DMS153 treated with DMSO at 0.1 percent for 48 hours (cell line): ENCODE measurements at regions not wholly inside any gene's neighbourhood (a gene's known extent, or its start where the extent isn't known, plus 50 kb on each side); places are given as distances from the start of the nearest gene placed in this dataset.
"Not testable (repeated sequence)": the region's sequence is repeated elsewhere in the genome, so short reads cannot be mapped to it uniquely, and the experiment has no call there.

ENCODE experiments used
- DNase-seq: peaks from one replicate; lab custom pipeline; 2025; ENCODE audit not compliant: unreplicated experiment; lab: John Stamatoyannopoulos, UW

- DNase-seq: no peak
Measured at GRCh38 chr3:74149466-74149865, 465.0 kb downstream of the CNTN3 start.

GRCh38 chr3:74145277-74145676 lies 469.2 kb downstream of the CNTN3 start:
- no peak for DNase-seq

DNA sequence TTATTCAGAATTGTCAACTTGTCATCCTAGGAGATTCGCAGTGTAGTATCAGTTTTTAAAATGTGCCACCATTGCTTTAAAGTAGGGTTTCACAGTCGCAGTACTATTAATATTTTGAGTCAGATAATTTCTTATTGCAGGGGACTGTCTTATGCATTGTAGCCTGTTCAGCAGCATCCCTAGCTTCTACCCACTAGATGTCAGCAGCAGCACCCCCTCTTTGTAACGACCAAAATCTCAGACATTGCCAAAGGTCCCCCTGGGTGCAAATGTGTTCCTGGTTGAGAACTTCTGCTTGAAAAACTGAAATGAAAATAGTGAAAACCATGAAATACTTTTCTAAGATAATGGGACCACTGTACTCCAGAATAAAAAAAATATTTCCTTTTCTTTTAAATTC lies 474.8 kb downstream of the CNTN3 start:
- DNase-seq: no peak

DNA sequence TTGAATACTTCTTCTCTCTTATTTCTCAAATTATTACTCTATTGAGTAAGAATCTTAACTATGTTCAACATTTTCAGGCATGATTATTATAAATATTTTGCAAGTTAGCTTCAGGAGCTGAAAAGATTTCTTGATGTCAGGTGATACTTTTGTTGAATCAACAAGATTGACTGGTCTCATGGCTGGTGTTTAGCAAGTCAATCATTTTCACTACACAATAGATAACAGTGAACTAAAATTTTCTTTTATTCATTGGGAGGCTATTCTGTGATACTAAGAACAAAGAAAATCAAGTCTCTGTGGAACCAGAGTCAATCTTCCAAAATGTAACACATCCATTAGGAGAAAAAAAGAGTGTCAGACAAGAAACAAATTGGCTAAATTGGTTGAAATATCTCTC lies 476.7 kb downstream of the CNTN3 start:
- DNase-seq: no peak

- no peak for DNase-seq
Measured at GRCh38 chr3:74135808-74136207, 478.7 kb downstream of the CNTN3 start.

DNA sequence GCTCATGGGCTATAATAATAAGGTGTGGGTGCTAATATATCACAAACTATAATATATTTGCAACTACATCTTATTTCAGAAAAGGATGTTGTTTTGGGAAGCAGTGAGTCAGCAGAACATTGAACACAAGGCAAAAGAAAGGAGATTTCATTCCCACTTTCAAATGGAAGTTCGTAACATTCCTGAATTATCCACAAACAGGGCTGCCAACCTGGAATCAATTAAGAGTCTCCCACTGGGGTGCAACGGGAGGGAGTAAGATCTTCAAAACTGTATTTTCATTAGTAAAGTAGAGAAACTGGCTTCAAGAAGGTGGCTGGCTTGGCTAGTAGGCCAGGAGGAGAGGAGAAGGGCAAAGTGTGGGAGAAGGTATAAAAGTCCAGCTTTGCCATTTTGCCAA lies 479.6 kb downstream of the CNTN3 start:
- no peak for DNase-seq

DNA sequence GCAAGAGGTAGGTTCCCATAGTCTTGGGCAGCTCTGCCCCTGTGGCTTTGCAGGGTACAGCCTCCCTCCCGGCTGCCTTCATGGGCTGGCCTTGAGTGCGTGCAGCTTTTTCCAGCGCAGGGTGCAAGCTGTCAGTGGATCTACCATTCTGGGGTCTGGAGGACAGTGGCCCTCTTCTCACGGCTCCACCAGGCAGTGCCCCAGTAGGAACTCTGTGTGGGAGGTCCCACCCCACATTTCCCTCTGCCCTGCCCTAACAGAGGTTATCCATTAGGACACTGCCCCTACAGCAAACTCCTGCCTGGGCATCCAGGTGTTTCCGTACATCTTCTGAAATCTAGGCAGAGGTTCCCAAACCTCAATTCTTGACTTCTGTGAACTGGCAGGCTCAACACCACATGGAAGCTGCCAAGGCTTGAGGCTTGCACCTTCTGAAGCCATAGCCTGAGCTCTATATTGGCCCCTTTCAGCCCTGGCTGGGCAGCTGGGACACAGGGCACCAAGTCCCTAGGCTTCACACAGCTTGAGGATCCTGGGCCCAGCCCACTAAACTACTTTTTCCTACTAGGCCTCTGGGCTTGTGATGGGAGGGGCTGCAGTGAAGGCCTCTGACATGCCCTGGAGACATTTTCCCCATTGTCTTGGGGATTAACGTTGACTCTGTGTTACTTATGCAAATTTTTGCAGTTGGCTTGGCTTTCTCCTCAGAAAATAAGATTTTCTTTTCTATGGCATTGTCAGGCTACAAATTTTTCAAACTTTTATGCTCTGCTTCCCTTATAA lies 482.7 kb downstream of the CNTN3 start:
- not testable (repeated sequence) for DNase-seq

- no peak for DNase-seq
Measured at GRCh38 chr3:74129611-74130010, 484.8 kb downstream of the CNTN3 start.

DNA sequence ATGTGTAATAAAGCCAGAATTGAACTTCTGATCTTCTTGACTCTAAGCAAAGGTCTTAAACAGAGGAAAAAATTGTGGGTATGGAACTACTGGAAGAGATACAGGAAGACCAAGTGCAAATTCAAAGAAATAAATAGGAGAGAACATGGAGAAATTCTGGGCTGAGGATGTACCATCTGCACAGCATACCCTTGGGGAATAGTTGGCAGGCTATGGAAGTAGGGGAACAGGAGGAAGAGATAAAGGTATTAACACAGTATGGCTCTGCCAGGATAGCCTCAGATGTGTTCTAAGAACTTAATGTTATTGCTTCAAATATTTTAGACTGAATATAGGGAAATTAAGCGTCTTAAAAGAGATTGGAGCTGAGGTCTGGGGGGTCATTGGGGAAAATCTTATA lies 485.4 kb downstream of the CNTN3 start:
- no peak for DNase-seq

DNA sequence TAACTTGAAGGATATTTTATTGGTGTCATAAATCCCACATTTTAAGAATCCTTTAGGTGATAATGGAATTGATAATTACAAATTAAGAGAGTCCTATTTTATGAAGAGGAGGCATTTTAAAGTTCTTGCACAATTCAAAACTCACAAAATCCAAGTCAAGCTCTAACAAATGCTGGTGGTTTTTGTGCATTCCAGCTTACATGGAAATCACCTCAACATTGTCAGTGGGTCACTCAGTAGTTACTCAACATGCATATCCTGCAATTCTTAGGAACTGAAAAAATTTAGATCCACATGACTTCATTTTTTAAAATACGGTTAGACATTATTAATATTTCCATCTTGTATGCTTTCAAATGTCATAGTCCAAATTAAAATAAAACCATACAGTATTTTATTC lies 487.2 kb downstream of the CNTN3 start:
- no peak for DNase-seq

DNA sequence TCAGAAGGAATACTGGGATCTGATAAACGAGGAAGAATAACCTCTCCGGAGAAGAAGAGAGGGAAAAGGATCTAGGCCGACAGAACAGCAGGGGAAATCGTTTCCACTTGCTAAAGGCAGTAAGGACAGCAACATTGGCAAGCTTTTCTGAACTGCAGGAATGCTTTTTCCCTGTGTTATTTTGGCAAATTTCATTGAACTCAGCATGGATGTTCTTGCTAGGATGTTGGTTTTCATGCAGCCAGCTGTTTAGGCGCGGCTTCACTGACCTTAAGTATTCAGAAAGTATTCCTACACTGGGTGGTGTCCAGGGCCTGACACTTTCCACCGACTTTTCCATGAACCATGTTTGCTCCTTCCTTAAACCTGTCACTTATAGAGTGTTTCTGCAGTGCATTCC lies 489.7 kb downstream of the CNTN3 start:
- DNase-seq: no peak

DNA sequence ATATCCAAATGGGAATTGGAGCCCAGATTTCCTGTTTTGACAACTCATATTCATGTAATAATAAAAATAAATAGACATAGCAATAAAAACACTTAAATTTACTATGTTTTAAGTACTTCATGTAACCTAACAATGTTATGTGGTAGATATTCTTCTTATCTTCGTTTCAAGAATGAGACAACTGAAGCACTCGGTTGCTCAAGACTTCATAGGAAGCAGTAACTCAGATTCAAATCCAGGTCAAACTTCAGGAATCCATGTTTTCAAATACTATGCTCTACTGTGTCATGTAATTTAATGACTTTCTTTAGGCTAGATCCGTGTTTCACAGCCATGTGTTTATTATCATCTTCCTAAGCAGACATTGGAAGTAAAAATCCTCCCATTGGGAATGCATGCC lies 492.2 kb downstream of the CNTN3 start:
- no peak for DNase-seq

GRCh38 chr3:74121761-74122160 lies 492.7 kb downstream of the CNTN3 start:
- DNase-seq: no peak

- DNase-seq: no peak
Measured at GRCh38 chr3:74119221-74119620, 494.5 kb upstream of the PDZRN3 start.

DNA sequence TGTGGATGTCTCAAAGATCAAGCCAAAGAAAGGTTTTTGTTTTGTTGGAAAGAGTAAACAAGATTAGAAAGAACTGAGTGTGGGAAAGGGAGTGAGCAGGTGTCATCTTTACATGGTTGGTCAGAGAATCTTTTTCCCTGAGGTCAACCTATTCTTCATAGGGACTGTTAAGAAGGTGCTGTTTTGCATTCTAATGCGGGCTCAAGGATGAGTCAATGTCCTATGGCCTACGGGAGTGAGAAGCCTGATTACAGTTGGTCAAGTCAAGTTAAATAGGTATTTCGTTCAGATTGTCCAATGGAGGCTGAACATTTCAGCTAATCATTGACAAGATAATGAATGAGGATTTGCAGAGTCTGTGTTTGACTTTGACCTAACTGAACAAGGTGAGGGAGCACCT lies 491.2 kb upstream of the PDZRN3 start:
- DNase-seq: no peak

GRCh38 chr3:74107451-74107850 lies 482.7 kb upstream of the PDZRN3 start:
- DNase-seq: no peak

DNA sequence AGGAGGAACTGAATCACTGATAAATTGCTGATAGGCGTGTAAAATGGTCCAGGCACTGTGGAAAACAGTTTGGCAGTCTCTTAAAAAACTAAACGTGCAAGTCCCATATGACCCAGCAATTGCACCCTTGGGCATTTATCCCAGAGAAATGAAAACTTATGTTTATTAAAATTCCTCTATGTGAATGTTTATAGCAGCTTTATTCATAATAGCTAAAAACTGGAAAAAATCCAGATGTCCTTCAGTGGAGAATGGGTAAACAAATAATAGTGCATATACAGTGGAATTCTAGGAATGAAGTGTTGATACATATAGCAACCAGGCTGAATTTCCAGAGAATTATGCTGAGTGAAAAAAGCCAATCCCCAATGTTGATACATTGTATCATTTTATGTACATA lies 482.2 kb upstream of the PDZRN3 start:
- DNase-seq: no peak

DNA sequence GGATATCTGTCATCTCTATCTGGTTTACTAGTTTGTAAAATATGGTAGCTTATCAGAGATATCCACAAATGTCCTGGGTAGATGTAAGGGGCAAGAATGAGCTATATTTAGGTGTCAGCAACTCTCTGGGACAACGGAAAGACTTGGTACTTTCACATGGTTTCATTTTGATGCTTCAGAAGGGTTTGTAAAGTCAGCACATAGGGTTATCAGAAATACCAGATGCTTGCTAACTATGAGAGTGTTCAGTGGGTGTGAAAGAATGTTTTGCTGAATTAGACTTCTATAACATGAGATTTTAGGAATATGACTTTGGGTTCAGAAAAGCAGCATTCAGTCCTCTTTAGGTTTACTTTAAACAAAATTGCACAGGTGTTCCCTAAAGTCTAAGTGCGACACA lies 466.5 kb upstream of the PDZRN3 start:
- DNase-seq: no peak

DNA sequence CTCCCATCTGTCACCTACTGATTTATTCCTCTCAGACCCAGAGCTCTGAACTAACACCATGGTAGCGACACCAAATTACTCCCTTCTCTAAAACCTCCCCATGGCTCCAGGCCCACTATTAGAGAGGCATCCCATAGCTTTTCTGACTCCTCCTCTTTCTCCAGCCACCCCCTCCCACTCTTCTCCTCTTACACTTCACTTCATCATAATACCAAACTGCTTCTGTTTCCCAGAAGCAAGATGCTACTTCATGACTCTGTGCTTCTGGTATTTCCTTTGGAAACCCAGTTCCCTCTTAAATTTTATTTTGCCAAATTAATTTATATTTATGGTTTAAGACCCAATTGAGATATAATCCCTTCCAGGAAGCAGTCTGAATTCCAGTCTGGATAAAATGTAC lies 465.1 kb upstream of the PDZRN3 start:
- DNase-seq: no peak

GRCh38 chr3:74080056-74080461 lies 455.3 kb upstream of the PDZRN3 start:
- DNase-seq: no peak

DNA sequence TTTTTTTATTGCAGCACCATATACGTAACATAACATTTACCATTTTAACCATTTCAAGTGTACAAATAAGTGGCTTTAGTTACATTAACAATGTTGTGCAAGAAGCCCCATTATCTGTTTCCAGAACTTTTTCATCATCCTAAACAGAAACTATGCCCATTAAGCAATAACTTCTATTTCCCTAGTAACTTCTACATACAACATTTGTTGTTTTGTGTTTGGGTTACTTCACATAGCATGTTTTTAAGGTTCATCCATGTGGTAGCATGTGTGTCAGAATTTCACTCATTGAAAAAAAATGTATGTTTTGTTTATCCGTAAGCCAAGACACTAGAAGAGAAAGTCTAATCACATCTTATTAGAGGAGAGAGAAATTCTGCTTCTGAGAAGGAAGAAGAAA lies 450.5 kb upstream of the PDZRN3 start:
- DNase-seq: no peak

DNA sequence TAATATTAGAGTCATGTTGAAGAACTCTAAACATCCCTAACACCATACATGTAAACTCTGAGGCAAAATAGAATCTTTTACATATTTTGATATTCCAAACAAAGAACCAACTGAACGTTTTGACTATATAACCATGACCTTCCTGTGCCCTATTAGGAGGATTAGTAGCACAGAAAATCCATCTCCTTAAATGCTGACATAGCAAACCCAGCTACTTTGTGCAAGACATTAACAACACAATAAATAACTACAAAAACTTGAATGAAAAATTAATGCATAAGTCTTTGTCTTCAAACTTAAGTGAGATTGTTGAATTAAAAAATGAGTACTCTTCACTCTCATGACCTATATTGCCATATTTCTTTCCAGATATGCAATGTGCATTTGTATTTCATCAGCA lies 450.0 kb upstream of the PDZRN3 start:
- DNase-seq: no peak

DNA sequence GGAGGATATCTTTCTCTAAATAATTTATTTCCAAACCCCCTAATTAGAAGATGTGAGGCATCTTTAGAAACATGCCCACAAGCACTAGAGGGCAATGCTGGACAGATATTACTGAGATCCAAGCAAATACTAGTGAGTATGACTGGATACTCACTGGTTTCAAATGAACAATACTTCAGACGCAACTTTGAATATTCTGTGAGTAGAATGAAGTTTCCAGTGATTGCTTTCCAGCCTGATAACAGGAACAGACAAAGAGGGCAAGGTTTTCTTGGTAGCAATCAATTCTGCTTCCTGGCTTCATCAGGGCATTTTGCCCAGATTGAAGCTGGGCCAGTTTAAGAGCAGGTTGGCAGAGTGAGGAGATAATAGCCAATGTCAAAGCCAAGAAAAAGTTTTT lies 442.6 kb upstream of the PDZRN3 start:
- no peak for DNase-seq
